Hypothalamus (tissue), 51 donors: ENCODE measurements at regions not wholly inside any gene's neighbourhood (a gene's known extent, or its start where the extent isn't known, plus 50 kb on each side); places are given as distances from the start of the nearest gene placed in this dataset.
A peak's percentile ranks its signal among the peaks of the same experiment; 100 is the strongest.
"Not testable (repeated sequence)": the region's sequence is repeated elsewhere in the genome, so short reads cannot be mapped to it uniquely, and the experiment has no call there.

Source experiments
- DNase-seq, 51 donors: peaks; one replicate each; lab custom pipeline; 2025; lab: John Stamatoyannopoulos, UW

GRCh38 chr16:85510041-85510659 is 103.0 kb upstream of the GSE1 start:
- no peak for DNase-seq

GRCh38 chr16:85511938-85512807 is 100.9 kb upstream of the GSE1 start:
- DNase-seq, result no peak

GRCh38 chr16:85512808-85513115 is 100.4 kb upstream of the GSE1 start:
- DNase-seq, result no peak

DNA sequence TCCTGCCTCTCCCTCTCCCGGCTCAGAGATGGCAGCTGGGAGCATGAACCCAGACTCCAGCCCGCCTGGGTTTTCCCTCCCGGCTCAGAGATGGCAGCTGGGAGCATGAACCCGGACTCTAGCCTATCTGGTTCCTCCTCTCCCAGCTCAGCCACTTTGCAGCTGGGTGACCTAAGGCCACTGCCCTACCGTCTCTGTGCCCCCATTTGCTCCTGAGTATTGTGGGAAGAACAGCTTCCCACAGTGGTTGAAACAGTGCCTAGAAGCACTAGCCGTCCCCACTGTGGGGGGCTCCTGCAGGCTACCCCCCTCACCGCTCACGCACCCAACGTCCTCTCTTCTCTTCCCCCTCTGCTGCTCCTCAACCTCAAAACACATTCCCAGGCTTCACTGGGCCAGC is 99.9 kb upstream of the GSE1 start:
- DNase-seq, result no peak

GRCh38 chr16:85513649-85514048 is 99.5 kb upstream of the GSE1 start:
- no peak for DNase-seq

DNA sequence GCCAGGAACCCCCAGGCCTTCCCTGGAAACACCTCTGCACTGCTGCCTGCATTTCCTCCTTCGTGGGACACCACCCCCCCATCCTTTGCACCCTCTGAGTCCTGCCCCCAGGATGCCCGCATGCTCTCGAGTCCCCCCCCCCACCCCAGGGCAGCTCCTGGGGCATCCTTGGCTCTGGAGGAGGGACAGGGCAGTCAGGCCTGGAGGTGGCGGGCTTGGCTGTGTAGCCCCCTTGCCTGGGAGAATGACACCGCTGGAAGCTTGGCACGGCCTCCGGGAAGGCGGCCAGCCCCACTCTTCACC is 98.9 kb upstream of the GSE1 start:
- DNase-seq, result peak in 12 of 51 donors; percentile 13 to 73 (median 60)

DNA sequence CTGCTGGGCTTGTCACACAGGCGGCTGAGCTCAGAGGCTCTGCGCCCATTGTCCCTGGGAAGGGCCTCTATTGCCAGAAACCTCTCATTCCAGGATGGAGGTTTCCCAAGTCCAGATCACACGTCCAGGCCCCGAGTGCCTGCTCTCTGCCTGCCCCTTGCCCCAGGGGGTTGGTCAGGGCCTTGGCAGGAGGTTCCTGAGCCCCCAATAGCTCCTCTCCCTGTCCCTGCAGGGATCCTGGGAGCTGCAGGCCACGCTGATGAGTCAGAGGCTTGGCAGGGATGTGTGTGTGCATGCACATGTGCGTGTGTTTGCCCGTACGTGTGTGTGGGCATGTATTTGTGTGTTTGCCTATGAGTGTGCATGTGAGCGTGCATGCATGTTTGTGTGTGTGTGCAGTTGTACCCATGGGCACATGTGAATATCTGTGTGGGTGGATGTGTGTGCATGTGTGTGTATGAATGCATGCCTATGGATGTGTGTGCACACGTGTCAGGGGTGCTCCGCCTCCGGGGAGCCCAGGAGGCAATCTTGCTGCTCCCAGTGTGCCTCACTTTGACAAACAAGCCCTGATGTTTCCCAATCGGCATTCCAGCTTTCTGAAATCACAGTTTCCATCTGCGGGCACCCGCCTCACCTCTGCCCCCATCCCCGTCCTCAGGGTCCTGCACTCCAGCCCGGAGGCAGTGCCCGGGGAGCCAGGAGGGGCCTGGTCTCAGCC is 98.4 kb upstream of the GSE1 start:
- peak in 33 of 51 donors; percentile 11 to 83 (median 43) for DNase-seq

DNA sequence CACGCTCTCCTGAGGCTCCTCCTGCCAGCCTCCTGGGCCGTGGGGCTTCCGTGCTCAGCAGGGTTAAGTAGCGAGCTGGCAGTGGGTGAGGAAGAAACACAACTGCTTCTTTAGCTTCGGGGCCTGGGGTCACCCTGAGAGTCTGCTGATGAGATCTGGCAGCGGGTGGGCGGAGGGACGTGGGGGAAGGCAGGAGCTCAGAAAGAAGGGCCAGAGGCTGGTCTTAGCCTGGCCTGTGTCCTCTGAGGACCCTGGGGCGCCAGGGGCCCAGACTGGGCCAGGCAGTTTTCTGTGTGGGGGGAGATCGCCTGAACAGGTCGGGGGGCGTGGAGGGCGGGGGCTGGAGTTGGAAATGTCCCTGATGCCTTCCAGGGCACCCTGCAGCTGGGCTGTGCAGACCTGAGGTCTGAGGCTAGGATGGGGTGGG is 97.8 kb upstream of the GSE1 start:
- DNase-seq, result no peak

DNA sequence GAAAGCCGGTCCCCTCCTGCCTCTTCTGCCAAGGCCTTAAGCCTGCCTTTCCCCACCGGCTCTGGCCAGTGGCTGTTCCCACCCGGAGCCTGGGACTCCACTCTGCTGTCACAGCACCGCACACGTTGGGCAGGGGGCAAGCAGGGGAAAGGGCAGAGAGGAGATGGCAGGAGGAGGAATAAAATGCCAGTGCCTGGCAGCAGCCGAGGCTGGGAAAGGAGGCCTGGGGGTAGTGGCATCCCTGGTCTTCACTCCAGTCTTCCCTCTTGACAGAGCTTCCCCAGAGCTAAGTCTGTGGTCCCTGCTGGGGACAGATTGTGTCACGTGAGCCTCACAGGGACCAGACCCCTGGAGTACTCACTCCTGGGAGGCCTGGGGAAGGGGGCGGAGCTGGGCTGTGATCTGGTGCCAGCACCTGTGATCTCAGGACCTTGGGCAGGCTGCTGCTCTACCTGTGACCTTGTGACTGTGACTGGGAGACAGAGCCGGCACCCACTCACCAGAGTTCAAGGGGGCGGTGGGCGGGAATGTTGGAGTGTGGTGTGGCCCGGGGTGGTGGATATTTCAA is 97.2 kb upstream of the GSE1 start:
- DNase-seq, result no peak

GRCh38 chr16:85517154-85517553 is 96.0 kb upstream of the GSE1 start:
- DNase-seq, result no peak

- DNase-seq, result no peak
Measured at GRCh38 chr16:85517563-85518179, 95.5 kb upstream of the GSE1 start.

- no peak for DNase-seq
Measured at GRCh38 chr16:85518398-85519049, 94.6 kb upstream of the GSE1 start.

DNA sequence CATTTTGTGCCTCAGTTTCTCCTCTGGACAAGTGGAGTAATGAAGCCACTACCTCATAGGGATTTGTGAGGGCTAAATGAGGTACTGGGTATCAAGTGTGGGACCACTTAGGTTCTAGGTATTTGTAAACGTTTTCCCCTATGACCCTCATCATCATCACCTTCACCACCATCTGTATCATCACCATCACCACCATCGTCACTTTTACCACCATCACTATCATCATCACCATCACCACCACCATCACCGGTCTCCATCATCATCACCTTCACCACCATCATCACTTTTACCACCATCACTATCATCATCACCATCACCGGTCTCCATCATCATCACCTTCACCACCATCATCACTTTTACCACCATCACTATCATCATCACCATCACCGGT is 94.1 kb upstream of the GSE1 start:
- DNase-seq, result not testable (repeated sequence)

- no peak for DNase-seq
Measured at GRCh38 chr16:85519540-85520231, 93.4 kb upstream of the GSE1 start.

DNA sequence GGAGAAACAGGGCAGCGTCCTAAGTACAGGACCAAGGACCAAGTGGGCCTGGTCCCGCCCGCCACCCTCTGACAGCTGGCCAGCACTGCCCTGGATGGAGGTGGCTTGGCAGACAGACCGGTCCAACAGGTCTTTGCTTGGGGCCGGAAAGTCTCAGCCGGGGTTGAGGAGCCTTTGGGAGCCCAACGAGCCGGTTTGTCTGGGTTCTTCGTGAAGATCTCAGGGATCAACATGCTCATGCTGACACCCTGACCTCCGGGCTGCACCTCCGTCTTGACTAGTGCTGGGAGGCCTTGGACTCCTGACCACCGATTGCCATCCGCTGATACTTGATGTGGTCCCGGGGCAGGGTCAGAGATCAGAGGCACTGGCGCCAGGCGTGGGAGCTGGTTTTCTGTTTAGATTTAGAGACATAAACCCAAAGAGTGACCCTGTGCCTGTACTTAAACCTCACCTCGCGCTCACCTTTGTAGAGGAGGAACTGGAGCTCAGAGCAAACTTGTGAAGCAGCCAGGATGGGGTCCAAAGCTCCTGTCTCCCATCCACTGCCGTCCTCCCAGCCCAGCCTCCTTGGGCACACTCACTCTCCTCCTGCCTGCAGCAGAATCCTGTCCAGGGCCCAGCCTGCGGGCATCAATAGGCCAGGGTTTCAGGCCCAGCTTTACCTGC is 92.1 kb upstream of the GSE1 start:
- no peak for DNase-seq

DNA sequence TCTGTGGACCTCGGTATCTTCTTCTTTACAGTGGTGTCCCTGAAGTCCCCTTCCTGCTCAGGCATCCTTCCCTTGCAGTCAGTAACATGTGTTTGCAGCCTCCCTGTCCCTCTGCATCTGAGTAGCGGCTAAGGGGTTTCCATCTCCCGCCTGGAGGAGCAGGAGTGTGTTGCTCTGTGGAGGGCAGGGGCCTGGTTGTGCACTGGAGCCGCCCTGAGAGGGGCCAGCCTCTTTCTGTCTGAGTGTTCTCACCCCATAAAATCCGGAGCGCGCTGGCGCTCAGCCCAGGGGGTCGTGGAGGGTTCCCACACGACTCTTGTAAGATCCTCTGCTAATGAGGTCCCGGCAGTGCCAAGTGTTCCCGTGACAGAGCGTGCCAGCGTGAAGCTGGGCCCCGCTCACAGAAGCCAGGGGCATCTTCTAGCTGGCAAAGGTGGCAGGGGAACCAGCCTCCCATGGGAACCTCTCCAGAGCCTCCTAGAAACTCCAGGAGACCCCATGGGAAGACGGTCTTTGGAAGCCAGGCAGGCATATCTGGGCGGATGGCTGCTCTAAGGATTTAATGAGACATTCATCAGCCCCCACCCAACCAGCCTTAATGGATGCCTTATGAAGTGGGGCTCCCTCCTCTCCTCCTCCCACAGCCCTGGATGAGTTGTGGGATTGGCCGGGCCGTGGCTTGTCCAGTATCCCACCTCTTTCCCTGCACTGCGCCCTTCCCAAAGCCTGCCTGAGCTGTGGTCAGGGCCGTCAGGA is 91.4 kb upstream of the GSE1 start:
- no peak for DNase-seq

GRCh38 chr16:85522308-85522841 is 90.7 kb upstream of the GSE1 start:
- no peak for DNase-seq

GRCh38 chr16:85522842-85523601 is 90.1 kb upstream of the GSE1 start:
- no peak for DNase-seq
